ENCODE measurements at regions not wholly inside any gene's neighbourhood (a gene's known extent, or its start where the extent isn't known, plus 50 kb on each side); places are given as distances from the start of the nearest gene placed in this dataset.

GRCh38 chrX:9352694-9353411 is 112.0 kb upstream of the TBL1X start:
- no peaks in the 10 kb centered on the region for H3K27me3 ChIP-seq (replicated peaks; ENCODE audit: control insufficient read depth, insufficient read depth, low read length)
- ChIA-PET POLR2A (no interaction called here), CTCF (interaction anchor here (0.6 kb wide), 1 partner anchor 37 kb away, joined by 4 read pairs; no protein-coding TSS in a partner anchor)
- Mint-ChIP-seq H3K27ac (ENCODE audit: unreplicated experiment) (no peak overlapping the region), H3K9me3 (ENCODE audit: unreplicated experiment) (no peaks in the 10 kb centered on the region), H3K36me3 (ENCODE audit: insufficient read depth, unreplicated experiment) (no peaks in the 10 kb centered on the region), H3K27me3 (ENCODE audit: insufficient read depth, unreplicated experiment) (no peaks in the 10 kb centered on the region), H3K4me1 (ENCODE audit: low read depth, unreplicated experiment) (peaks cover 8% of the 10 kb centered on the region), H3K4me3 (ENCODE audit: unreplicated experiment) (no peak overlapping the region)
- H3K4me3 ChIP-seq (ENCODE audit: low read depth, low read length) = no peak overlapping the region
- TF ChIP-seq CTCF (IDR thresholded peaks at IDR 0.05; ENCODE audit: insufficient read depth in 1 of 2, low read depth in 1 of 2, low read length in 1 of 2, severe bottlenecking in 1 of 2, unreplicated experiment in 1 of 2) = no peak
- no peaks in the 10 kb centered on the region for H3K36me3 ChIP-seq (ENCODE audit: control insufficient read depth, insufficient read depth, low read length)
- DNase-seq = no peak
- intact Hi-C loops (cut with micrococcal nuclease; ENCODE audit: unreplicated experiment) = no loop called here
- H3K4me1 ChIP-seq = no peaks in the 10 kb centered on the region
- no TSS peak for BruUV-seq (replicated peaks)
- no peaks in the 10 kb centered on the region for H3K9me3 ChIP-seq

GRCh38 chrX:9354918-9355317 is 109.9 kb upstream of the TBL1X start:
- no peaks in the 10 kb centered on the region for H3K36me3 ChIP-seq (ENCODE audit: control insufficient read depth, insufficient read depth, low read length)
- intact Hi-C loops (cut with micrococcal nuclease; ENCODE audit: unreplicated experiment) = no loop called here
- no peak for TF ChIP-seq CTCF (IDR thresholded peaks at IDR 0.05; ENCODE audit: insufficient read depth in 1 of 2, low read depth in 1 of 2, low read length in 1 of 2, severe bottlenecking in 1 of 2, unreplicated experiment in 1 of 2)

GRCh38 chrX:9355739-9356138 is 109.1 kb upstream of the TBL1X start:
- BruUV-seq (replicated peaks) = no TSS peak
- ChIA-PET POLR2A (no interaction called here), CTCF (no interaction called here)
- Mint-ChIP-seq H3K36me3 (ENCODE audit: insufficient read depth, unreplicated experiment) (no peaks in the 10 kb centered on the region), H3K4me1 (ENCODE audit: low read depth, unreplicated experiment) (peaks cover 8% of the 10 kb centered on the region), H3K9me3 (ENCODE audit: unreplicated experiment) (no peaks in the 10 kb centered on the region), H3K27ac (ENCODE audit: unreplicated experiment) (no peak overlapping the region), H3K27me3 (ENCODE audit: insufficient read depth, unreplicated experiment) (no peaks in the 10 kb centered on the region), H3K4me3 (ENCODE audit: unreplicated experiment) (no peak overlapping the region)
- intact Hi-C loops (cut with micrococcal nuclease; ENCODE audit: unreplicated experiment) = no loop called here
- DNase-seq = no peak
- Histone ChIP-seq H3K4me1 (no peaks in the 10 kb centered on the region), H3K27me3 (replicated peaks; ENCODE audit: control insufficient read depth, insufficient read depth, low read length) (no peaks in the 10 kb centered on the region), H3K36me3 (ENCODE audit: control insufficient read depth, insufficient read depth, low read length) (no peaks in the 10 kb centered on the region), H3K9me3 (no peaks in the 10 kb centered on the region), H3K4me3 (ENCODE audit: low read depth, low read length) (no peak overlapping the region)
- TF ChIP-seq CTCF (IDR thresholded peaks at IDR 0.05; ENCODE audit: insufficient read depth in 1 of 2, low read depth in 1 of 2, low read length in 1 of 2, severe bottlenecking in 1 of 2, unreplicated experiment in 1 of 2) = no peak

More at GRCh38 chrX:9354918-9355317, 109.9 kb upstream of the TBL1X start:
- ChIA-PET CTCF (no interaction called here), POLR2A (no interaction called here)
- H3K4me3 Mint-ChIP-seq (ENCODE audit: unreplicated experiment) = no peak overlapping the region
- H3K4me1 Mint-ChIP-seq (ENCODE audit: low read depth, unreplicated experiment) = peaks cover 8% of the 10 kb centered on the region
- no peaks in the 10 kb centered on the region for H3K36me3 Mint-ChIP-seq (ENCODE audit: insufficient read depth, unreplicated experiment)
- H3K9me3 ChIP-seq = no peaks in the 10 kb centered on the region
- no peaks in the 10 kb centered on the region for H3K9me3 Mint-ChIP-seq (ENCODE audit: unreplicated experiment)
- H3K27me3 Mint-ChIP-seq (ENCODE audit: insufficient read depth, unreplicated experiment) = no peaks in the 10 kb centered on the region
- H3K27ac Mint-ChIP-seq (ENCODE audit: unreplicated experiment) = no peak overlapping the region
- no peaks in the 10 kb centered on the region for H3K27me3 ChIP-seq (replicated peaks; ENCODE audit: control insufficient read depth, insufficient read depth, low read length)
- H3K4me1 ChIP-seq = no peaks in the 10 kb centered on the region
- no peak for DNase-seq
- no TSS peak for BruUV-seq (replicated peaks)
- H3K4me3 ChIP-seq (ENCODE audit: low read depth, low read length) = no peak overlapping the region

Measured in Caco-2 (cell line).